Sigmoid colon (tissue), 4 donors: ENCODE measurements at regions not wholly inside any gene's neighbourhood (a gene's known extent, or its start where the extent isn't known, plus 50 kb on each side); places are given as distances from the start of the nearest gene placed in this dataset.

Experiments used
- EP300 ChIP-seq, 4 donors: sonication (generic); formaldehyde crosslinking; IDR thresholded peaks; one replicate each; pipeline ENCODE4 v1.6.1; 2017; ENCODE audit warnings: antibody characterized with exemption in 4 of 4
- POLR2A ChIP-seq, 2 donors: fragments of 450-650 bp; IDR thresholded peaks; one replicate each; pipeline ENCODE4 v1.6.1; 2016; ENCODE audit warnings: antibody characterized with exemption in 2 of 2, mild to moderate bottlenecking in 2 of 2, moderate library complexity in 2 of 2
- TF ChIP-seq, protein P1 (sequence below), 4 experiments: fragments of 450-650 bp in 3 of 4; fragments of 200-600 bp in 1 of 4; IDR thresholded peaks; one replicate each; pipeline ENCODE4 v1.5.1; 2016 to 2019; ENCODE audit warnings: antibody characterized with exemption in 4 of 4, mild to moderate bottlenecking in 3 of 4, moderate library complexity in 2 of 4

DNA sequence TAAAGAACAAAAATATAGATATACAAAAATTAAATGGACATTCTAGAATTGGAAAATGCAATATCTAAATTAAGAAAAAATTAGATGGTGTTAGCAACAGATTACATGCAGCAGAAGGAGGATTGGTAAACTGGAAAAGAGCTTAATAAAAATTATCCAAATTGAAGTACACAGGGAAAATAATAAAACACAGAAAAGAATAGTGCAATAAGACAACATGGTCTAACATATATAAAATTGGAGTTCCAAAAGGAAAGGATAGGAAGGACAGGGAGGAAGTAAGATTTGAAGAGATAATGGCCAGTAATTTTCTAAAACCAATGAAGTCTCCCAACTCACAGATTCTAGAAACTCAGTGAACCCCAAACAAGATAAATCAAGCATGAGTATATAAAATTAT is 194.5 kb downstream of the TBX18 start:
- TF ChIP-seq POLR2A (IDR thresholded peaks at IDR 0.05) (no peak), EP300 (IDR thresholded peaks at IDR 0.05) (no peak)
- TF ChIP-seq, protein P1, sequence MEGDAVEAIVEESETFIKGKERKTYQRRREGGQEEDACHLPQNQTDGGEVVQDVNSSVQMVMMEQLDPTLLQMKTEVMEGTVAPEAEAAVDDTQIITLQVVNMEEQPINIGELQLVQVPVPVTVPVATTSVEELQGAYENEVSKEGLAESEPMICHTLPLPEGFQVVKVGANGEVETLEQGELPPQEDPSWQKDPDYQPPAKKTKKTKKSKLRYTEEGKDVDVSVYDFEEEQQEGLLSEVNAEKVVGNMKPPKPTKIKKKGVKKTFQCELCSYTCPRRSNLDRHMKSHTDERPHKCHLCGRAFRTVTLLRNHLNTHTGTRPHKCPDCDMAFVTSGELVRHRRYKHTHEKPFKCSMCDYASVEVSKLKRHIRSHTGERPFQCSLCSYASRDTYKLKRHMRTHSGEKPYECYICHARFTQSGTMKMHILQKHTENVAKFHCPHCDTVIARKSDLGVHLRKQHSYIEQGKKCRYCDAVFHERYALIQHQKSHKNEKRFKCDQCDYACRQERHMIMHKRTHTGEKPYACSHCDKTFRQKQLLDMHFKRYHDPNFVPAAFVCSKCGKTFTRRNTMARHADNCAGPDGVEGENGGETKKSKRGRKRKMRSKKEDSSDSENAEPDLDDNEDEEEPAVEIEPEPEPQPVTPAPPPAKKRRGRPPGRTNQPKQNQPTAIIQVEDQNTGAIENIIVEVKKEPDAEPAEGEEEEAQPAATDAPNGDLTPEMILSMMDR (IDR thresholded peaks at IDR 0.05) = no peak
